Ovary (tissue), 7 donors: ENCODE measurements at regions not wholly inside any gene's neighbourhood (a gene's known extent, or its start where the extent isn't known, plus 50 kb on each side); places are given as distances from the start of the nearest gene placed in this dataset.

Source experiments
- DNase-seq, 5 donors: peaks; one replicate each; pipeline ENCODE4 v3.0.0-alpha.2; 2019 to 2020
- H3K27ac ChIP-seq, 2 donors: fragments of 200-600 bp; one replicate each; pipeline versions ENCODE4 v1.5.1 to v1.8.0; 2019 to 2022
- H3K27me3 ChIP-seq: fragments of 200-600 bp; one replicate; pipeline ENCODE4 v1.8.0; 2022
- H3K36me3 ChIP-seq: fragments of 200-600 bp; sonication (generic); one replicate; pipeline ENCODE4 v1.5.1; 2019
- H3K4me1 ChIP-seq: one replicate; pipeline ENCODE4 v1.8.1; 2013; ENCODE audit warnings: mild to moderate bottlenecking, moderate library complexity; ENCODE audit not compliant: insufficient read depth
- H3K4me3 ChIP-seq: fragments of 200-600 bp; sonication (generic); one replicate; pipeline ENCODE4 v1.5.1; 2017
- H3K9me3 ChIP-seq, 2 donors: fragments of 200-600 bp in 1 of 2; sonication (generic) in 1 of 2; one replicate each; pipeline versions ENCODE4 v1.5.1 to v1.8.1; 2013 to 2019; ENCODE audit warnings: mild to moderate bottlenecking in 1 of 2, moderate library complexity in 1 of 2
- CTCF ChIP-seq, 3 donors: fragments of 450-650 bp in 2 of 3; fragments of 200-600 bp in 1 of 3; IDR thresholded peaks; one replicate each; pipeline versions ENCODE4 v1.5.1 to v1.8.0; 2016 to 2022; ENCODE audit warnings: antibody characterized with exemption in 3 of 3, mild to moderate bottlenecking in 1 of 3
- EP300 ChIP-seq: sonication (generic); formaldehyde crosslinking; IDR thresholded peaks from one replicate; pipeline ENCODE4 v1.6.1; 2017; ENCODE audit warnings: antibody characterized with exemption
- POLR2A ChIP-seq: fragments of 450-650 bp; IDR thresholded peaks from one replicate; pipeline ENCODE4 v1.6.1; 2017; ENCODE audit warnings: antibody characterized with exemption, mild to moderate bottlenecking, moderate library complexity
- WGBS, 3 donors: extraction: QIAGEN DNeasy Blood & Tissue Kit in 1 of 3; methylation state at CpG; one replicate each; pipeline versions ENCODE4 v1.1.5 to v1.1.7; 2013 to 2017; 5-methylcytosine and 5-hydroxymethylcytosine counted together
- intact Hi-C, 4 donors: fragments of 100-400 bp; cut with DNase I; formaldehyde crosslinking; loops; one replicate each; pipeline versions ENCODE4 v1.11.0 to v1.15.1; 2022 to 2023
- donor health status: DM: no; HTN: no; CAD: no; lungs with moderate emphysema.
- donor health status: DM: no; HTN: no; CAD: no.
- donor health status: Bipolar disorder and iron deficiency.
- donor health status: DM: no; HTN: no; CAD: no.
- donor health status: DM: yes; HTN: yes; CAD: no.

- DNase-seq = no peak
- Histone ChIP-seq H3K4me1 (no peaks in the 10 kb centered on the region), H3K36me3 (no peaks in the 10 kb centered on the region), H3K4me3 (no peak overlapping the region), H3K27me3 (no peaks in the 10 kb centered on the region), H3K27ac (no peak overlapping the region), H3K9me3 (no peaks in the 10 kb centered on the region)
- intact Hi-C loops = no loop called here
- WGBS, 3 donors = 9 to 31% (median 12%) methylated on average over 4 of the region's 4 CpGs
- TF ChIP-seq POLR2A (no peak), EP300 (no peak), CTCF (IDR thresholded peaks at IDR 0.05) (no peak)
These were observed 425.6 kb downstream of the PCDH18 start for GRCh38 chr4:137106733-137107132.

- Histone ChIP-seq H3K9me3 (no peaks in the 10 kb centered on the region), H3K36me3 (no peaks in the 10 kb centered on the region), H3K4me1 (no peaks in the 10 kb centered on the region), H3K27ac (no peak overlapping the region), H3K4me3 (no peak overlapping the region), H3K27me3 (no peaks in the 10 kb centered on the region)
- intact Hi-C loops = no loop called here
- TF ChIP-seq POLR2A (no peak), CTCF (IDR thresholded peaks at IDR 0.05) (no peak), EP300 (no peak)
- 6 to 17% (median 9%) methylated on average over 3 of the region's 3 CpGs for WGBS, 3 donors
- no peak for DNase-seq
These were observed 426.0 kb downstream of the PCDH18 start for GRCh38 chr4:137106287-137106686.

DNA sequence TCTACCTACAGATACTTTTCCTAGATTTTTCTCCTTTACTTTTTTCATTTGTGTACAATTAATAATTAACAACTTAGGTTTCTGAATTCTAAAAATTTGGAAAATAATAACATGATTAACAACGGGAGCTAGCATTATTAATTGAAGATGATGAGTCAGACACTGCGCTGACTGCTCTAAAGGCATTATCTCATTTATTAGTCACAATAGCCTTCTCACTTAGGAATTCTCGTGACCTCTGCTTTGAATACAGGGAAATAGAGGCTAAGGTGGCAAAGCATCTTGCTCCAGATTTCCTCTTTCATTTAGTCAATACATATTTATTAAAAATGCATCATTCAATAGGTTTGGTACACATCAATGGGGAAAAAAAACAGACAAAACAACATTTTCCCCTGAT lies 441.3 kb downstream of the PCDH18 start:
- Histone ChIP-seq H3K9me3 (no peaks in the 10 kb centered on the region), H3K36me3 (no peaks in the 10 kb centered on the region), H3K4me1 (no peaks in the 10 kb centered on the region), H3K4me3 (no peak overlapping the region), H3K27me3 (no peaks in the 10 kb centered on the region), H3K27ac (no peak overlapping the region)
- no peak for TF ChIP-seq CTCF (IDR thresholded peaks at IDR 0.05)
- no peak for TF ChIP-seq EP300
- TF ChIP-seq POLR2A = no peak
- no peak for DNase-seq
- 70 to 83% (median 80%) methylated on average over 3 of the region's 3 CpGs for WGBS, 3 donors
- intact Hi-C loops = no loop called here

DNA sequence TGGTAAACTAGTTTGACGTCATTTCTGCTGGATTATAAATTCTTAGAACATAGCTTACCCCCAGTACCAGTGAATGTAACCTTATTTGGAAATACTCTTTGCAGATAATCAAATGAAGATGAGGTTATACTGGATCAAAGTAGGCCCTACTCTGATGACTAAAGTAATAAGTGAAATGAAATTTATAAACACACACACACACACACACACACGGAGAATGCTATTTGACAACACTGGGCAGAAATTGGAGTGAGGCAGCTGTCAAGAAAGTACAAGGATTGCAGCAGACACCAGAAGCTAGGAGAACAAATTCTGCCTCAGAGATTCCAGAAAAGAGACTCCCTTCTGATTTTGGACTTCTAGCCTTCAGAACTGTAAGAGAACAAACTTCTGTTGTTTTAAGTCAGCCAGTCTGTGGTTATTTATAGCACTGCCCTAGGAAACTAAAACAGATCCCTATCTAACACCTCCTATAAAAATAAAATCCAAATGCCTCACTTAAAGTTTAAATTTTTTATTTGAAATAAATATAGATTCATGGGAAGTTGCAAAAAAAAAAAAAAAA lies 448.6 kb downstream of the PCDH18 start:
- WGBS, 3 donors = 74 to 88% (median 85%) methylated on average over 2 of the region's 2 CpGs
- H3K27ac ChIP-seq = no peak overlapping the region
- no peak for DNase-seq
- H3K4me3 ChIP-seq = no peak overlapping the region
- no peaks in the 10 kb centered on the region for H3K27me3 ChIP-seq
- no peak for TF ChIP-seq CTCF (IDR thresholded peaks at IDR 0.05)
- TF ChIP-seq POLR2A = no peak
- TF ChIP-seq EP300 = no peak
- intact Hi-C loops = no loop called here
- H3K9me3 ChIP-seq = no peaks in the 10 kb centered on the region
- no peaks in the 10 kb centered on the region for H3K4me1 ChIP-seq
- H3K36me3 ChIP-seq = no peaks in the 10 kb centered on the region
